ENCODE measurements at regions not wholly inside any gene's neighbourhood (a gene's known extent, or its start where the extent isn't known, plus 50 kb on each side); places are given as distances from the start of the nearest gene placed in this dataset.

DNA sequence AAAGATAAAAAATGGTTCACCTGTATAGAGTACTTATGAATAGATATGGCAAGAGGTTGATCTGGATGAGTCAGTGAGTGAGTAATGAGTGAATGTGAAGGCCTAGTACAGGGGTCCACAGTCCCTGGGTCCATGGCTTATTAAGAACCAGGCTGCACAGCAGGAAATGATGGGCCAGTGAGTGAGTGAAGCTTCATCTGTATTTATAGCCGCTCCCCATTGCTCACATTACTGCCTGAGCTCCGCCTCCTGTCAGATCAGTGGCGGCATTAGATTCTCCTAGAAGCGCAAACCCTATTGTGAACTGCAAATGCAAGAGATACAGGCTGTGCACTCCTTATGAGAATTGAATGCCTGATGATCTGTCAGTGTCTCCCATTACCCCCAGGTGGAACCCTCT is 307.7 kb upstream of the ZNF608 start:
- ChIA-PET POLR2A (no interaction called here), CTCF (no interaction called here)
- Histone ChIP-seq H3K27me3 (replicated peaks; ENCODE audit: control insufficient read depth, insufficient read depth, low read length) (no peaks in the 10 kb centered on the region), H3K4me1 (peaks cover 21% of the 10 kb centered on the region), H3K9me3 (no peaks in the 10 kb centered on the region), H3K4me3 (ENCODE audit: low read depth, low read length) (no peak overlapping the region), H3K36me3 (ENCODE audit: control insufficient read depth, insufficient read depth, low read length) (no peaks in the 10 kb centered on the region)
- TF ChIP-seq, protein P1, sequence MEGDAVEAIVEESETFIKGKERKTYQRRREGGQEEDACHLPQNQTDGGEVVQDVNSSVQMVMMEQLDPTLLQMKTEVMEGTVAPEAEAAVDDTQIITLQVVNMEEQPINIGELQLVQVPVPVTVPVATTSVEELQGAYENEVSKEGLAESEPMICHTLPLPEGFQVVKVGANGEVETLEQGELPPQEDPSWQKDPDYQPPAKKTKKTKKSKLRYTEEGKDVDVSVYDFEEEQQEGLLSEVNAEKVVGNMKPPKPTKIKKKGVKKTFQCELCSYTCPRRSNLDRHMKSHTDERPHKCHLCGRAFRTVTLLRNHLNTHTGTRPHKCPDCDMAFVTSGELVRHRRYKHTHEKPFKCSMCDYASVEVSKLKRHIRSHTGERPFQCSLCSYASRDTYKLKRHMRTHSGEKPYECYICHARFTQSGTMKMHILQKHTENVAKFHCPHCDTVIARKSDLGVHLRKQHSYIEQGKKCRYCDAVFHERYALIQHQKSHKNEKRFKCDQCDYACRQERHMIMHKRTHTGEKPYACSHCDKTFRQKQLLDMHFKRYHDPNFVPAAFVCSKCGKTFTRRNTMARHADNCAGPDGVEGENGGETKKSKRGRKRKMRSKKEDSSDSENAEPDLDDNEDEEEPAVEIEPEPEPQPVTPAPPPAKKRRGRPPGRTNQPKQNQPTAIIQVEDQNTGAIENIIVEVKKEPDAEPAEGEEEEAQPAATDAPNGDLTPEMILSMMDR (IDR thresholded peaks at IDR 0.05; ENCODE audit: insufficient read depth in 1 of 2, low read depth in 1 of 2, low read length in 1 of 2, severe bottlenecking in 1 of 2, unreplicated experiment in 1 of 2) = no peak
- no peak for DNase-seq
- Mint-ChIP-seq H3K27ac (ENCODE audit: unreplicated experiment) (no peak overlapping the region), H3K27me3 (ENCODE audit: insufficient read depth, unreplicated experiment) (no peaks in the 10 kb centered on the region), H3K36me3 (ENCODE audit: insufficient read depth, unreplicated experiment) (no peaks in the 10 kb centered on the region), H3K9me3 (ENCODE audit: unreplicated experiment) (no peaks in the 10 kb centered on the region), H3K4me3 (ENCODE audit: unreplicated experiment) (no peak overlapping the region), H3K4me1 (ENCODE audit: low read depth, unreplicated experiment) (peaks cover 18% of the 10 kb centered on the region)
- BruUV-seq (replicated peaks) = no TSS peak
- intact Hi-C loops (cut with micrococcal nuclease; ENCODE audit: unreplicated experiment) = no loop called here

DNA sequence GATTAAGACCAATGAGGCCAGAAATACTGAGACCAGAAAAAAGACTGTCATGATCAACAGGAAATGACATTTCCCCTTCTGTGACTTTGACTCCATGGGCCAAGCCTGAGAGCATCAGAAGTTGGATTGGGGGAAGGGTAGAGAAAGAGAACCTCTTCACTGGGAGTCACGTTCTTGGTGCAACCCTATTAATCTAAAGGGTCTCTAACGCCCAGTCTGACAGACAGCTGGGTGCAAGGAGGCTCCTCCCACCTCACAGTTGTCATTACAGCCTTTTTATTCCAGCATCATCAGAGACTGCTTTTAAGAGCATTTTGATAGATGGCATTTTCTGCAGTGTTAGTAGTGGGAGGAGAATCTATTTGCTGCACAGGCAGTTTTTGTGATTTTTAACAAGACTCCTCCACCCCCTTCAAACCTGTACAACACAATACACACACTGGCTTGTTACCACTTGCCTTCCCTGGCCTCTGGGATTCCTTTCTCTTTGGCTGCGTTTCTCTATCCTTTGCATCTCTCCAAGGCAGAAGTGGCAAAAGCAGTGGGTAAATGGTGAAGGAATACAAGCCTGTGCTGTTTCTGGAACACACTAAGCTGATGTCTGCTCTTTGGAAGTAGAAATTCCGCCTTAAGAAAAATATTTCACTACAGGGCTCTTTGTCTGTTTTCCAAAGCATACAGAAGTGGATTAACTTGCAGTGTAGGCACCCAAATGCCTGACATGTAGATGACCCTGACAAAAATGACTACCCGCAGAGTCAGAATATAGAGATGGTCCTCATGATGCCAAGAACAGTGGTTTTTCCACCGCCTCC is 310.4 kb upstream of the ZNF608 start:
- Mint-ChIP-seq H3K4me3 (ENCODE audit: unreplicated experiment) (no peak overlapping the region), H3K4me1 (ENCODE audit: low read depth, unreplicated experiment) (peaks cover 13% of the 10 kb centered on the region), H3K27ac (ENCODE audit: unreplicated experiment) (no peak overlapping the region), H3K36me3 (ENCODE audit: insufficient read depth, unreplicated experiment) (no peaks in the 10 kb centered on the region), H3K9me3 (ENCODE audit: unreplicated experiment) (no peaks in the 10 kb centered on the region), H3K27me3 (ENCODE audit: insufficient read depth, unreplicated experiment) (no peaks in the 10 kb centered on the region)
- DNase-seq = no peak
- Histone ChIP-seq H3K9me3 (no peaks in the 10 kb centered on the region), H3K27me3 (replicated peaks; ENCODE audit: control insufficient read depth, insufficient read depth, low read length) (no peaks in the 10 kb centered on the region), H3K4me3 (ENCODE audit: low read depth, low read length) (no peak overlapping the region), H3K36me3 (ENCODE audit: control insufficient read depth, insufficient read depth, low read length) (no peaks in the 10 kb centered on the region), H3K4me1 (peaks cover 11% of the 10 kb centered on the region)
- no TSS peak for BruUV-seq (replicated peaks)
- intact Hi-C loops (cut with micrococcal nuclease; ENCODE audit: unreplicated experiment) = no loop called here
- POLR2A ChIA-PET = no interaction called here
- CTCF ChIA-PET = no interaction called here
- TF ChIP-seq, protein P1 (IDR thresholded peaks at IDR 0.05; ENCODE audit: insufficient read depth in 1 of 2, low read depth in 1 of 2, low read length in 1 of 2, severe bottlenecking in 1 of 2, unreplicated experiment in 1 of 2) = no peak

DNA sequence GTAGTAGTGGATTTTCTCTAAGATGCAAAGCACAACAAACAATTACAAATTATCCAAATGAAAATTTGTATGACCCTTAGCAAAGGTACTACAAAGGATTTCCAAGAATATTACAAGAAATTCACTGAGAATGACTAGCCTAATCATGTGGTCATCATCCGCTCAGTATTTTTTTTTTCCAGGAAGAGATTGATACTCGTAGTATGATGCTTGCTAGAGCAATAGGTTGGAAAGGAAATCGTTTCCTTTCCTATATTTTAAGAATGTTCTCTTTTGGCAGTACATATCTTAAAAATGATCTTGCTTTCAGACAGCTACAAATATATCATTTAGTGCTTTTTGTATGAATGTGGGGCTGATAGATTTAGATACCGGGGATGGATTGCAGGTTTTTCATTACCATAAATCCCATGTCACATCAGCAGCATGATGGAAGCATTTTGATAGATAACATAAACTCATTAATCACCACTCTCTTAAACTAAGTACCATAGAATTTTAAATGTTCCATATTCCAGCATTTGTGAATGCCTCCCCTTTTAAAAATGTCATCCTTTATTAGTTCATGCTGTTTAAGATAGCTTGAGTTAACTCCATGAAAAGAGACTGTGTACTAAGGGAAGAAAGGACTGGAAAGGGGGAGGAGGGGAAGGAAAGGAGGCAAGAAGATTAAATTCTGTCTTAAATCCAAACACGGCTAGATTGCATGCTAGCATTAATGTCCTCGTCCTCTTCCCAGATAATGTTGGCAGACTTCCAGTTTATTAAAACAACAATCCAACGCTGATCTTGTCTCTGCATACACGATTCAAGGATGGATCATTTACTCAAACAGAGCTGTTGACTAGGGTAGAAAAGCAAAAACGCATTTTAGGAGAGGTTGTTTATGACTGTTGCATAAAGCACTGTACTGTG is 311.7 kb upstream of the ZNF608 start:
- POLR2A ChIA-PET = no interaction called here
- CTCF ChIA-PET = no interaction called here
- H3K27ac Mint-ChIP-seq (ENCODE audit: unreplicated experiment) = no peak overlapping the region
- no peak for DNase-seq
- Histone ChIP-seq H3K27me3 (replicated peaks; ENCODE audit: control insufficient read depth, insufficient read depth, low read length) (no peaks in the 10 kb centered on the region), H3K36me3 (ENCODE audit: control insufficient read depth, insufficient read depth, low read length) (no peaks in the 10 kb centered on the region), H3K4me1 (peaks cover 11% of the 10 kb centered on the region), H3K9me3 (no peaks in the 10 kb centered on the region), H3K4me3 (ENCODE audit: low read depth, low read length) (no peak overlapping the region)
- peaks cover 13% of the 10 kb centered on the region for H3K4me1 Mint-ChIP-seq (ENCODE audit: low read depth, unreplicated experiment)
- TF ChIP-seq, protein P1 (IDR thresholded peaks at IDR 0.05; ENCODE audit: insufficient read depth in 1 of 2, low read depth in 1 of 2, low read length in 1 of 2, severe bottlenecking in 1 of 2, unreplicated experiment in 1 of 2) = no peak
- no peaks in the 10 kb centered on the region for H3K27me3 Mint-ChIP-seq (ENCODE audit: insufficient read depth, unreplicated experiment)
- no peaks in the 10 kb centered on the region for H3K9me3 Mint-ChIP-seq (ENCODE audit: unreplicated experiment)
- intact Hi-C loops (cut with micrococcal nuclease; ENCODE audit: unreplicated experiment) = no loop called here
- H3K36me3 Mint-ChIP-seq (ENCODE audit: insufficient read depth, unreplicated experiment) = no peaks in the 10 kb centered on the region
- BruUV-seq (replicated peaks) = no TSS peak
- H3K4me3 Mint-ChIP-seq (ENCODE audit: unreplicated experiment) = no peak overlapping the region
